NCI-H146 treated with DMSO at 0.1 percent for 48 hours (cell line): ENCODE measurements at regions not wholly inside any gene's neighbourhood (a gene's known extent, or its start where the extent isn't known, plus 50 kb on each side); places are given as distances from the start of the nearest gene placed in this dataset.

Experiments used
- DNase-seq: peaks from one replicate; lab custom pipeline; 2025; ENCODE audit not compliant: unreplicated experiment; lab: John Stamatoyannopoulos, UW

DNA sequence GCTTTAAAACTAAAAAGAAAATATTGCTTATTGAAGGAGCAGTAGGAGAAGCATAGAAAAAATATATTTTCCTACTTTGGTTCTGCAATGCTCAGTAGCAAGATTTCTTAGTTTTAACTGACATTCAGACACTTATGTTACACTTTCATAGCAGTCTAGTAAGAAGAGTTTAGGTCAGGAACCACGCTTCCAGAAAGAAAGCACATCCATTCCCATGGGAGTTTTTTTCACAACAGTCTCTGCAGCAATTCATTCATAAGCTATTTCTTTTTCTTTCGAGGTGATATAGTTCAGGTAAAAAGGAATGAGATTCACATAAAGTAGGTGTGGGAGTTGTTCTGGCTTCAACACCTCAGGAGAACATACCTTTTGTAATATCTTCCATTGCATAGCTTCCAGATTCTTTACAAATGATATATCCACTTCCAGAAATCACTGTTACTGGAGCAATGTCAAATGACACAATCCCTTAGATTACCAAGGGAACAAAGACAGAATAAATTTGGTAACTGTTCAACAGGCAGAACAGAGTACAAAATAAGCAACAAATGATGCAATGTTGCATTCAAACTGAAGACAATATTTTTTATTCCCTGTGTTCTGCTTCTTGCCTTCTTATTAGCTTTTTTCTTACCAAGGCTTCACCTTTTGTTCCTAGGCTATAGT lies 95.2 kb upstream of the GULP1 start:
- DNase-seq, result no peak

DNA sequence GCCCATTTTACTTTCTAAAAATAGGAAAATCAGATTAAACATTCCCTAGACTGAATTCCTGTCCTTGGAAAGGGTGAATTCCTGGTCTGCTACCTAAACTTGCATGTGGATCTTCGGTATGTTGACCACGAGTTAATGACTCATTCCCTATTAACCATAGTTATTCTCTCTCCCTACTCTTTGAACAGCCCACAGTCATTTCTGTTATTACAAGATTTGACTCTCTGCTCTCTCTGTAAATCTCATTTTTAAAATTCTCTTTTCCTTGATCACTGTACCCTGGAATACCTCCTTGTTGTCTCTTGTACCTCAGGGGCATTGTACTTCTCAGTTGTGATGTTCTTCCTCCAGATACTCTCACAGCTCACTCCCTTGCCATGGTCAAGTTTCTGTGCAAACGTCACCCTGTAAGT lies 92.0 kb upstream of the GULP1 start:
- DNase-seq, result no peak

DNA sequence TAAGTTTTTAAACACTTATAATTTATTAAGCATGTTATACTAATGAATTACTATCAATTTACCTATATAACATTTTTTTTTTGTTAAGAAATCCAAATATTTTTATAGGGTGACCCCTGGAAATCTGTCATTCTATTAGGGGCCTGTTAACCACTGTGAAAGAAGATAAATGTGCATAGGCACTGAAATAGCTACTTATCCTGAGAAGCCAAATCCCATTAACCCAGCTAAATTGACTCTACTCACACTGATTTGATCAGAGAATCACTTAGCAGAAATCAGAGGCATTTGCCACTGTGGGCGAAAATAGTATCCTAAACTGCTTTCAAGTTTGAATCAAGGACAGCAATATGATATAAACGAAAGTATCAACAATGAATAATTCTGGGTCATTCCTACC lies 90.0 kb upstream of the GULP1 start:
- DNase-seq, result no peak

- no peak for DNase-seq
These were observed 88.9 kb upstream of the GULP1 start for GRCh38 chr2:188202777-188203176.

- DNase-seq, result no peak
These were observed 87.9 kb upstream of the GULP1 start for GRCh38 chr2:188203776-188204175.

- no peak for DNase-seq
These were observed 86.8 kb upstream of the GULP1 start for GRCh38 chr2:188204824-188205223.

GRCh38 chr2:188207554-188207953 lies 84.1 kb upstream of the GULP1 start:
- DNase-seq, result no peak

DNA sequence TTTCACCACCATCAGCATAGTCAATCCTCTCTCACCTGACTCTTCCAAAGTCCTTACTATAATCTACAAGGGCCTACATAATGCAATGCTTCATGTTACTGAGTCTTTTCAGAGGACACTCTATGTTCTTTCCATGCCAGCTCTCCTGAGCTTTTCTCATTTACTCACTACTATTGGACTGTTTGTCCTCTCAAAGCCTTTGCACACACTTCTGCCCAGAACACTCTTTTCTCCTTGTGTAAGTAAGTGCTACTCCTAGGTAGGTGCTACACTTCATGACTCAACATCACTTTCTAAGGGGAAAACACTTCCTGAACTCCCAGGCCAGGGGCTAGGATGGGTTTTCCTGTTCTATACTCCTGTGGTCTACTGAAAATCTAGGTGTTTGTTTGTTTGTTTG lies 82.5 kb upstream of the GULP1 start:
- no peak for DNase-seq

- DNase-seq, result no peak
These were observed 74.4 kb upstream of the GULP1 start for GRCh38 chr2:188217264-188217663.

- DNase-seq, result no peak
These were observed 72.1 kb upstream of the GULP1 start for GRCh38 chr2:188219541-188219940.

- no peak for DNase-seq
These were observed 71.1 kb upstream of the GULP1 start for GRCh38 chr2:188220535-188220934.

- DNase-seq, result no peak
These were observed 64.0 kb upstream of the GULP1 start for GRCh38 chr2:188227713-188228112.

- DNase-seq, result no peak
These were observed 56.3 kb upstream of the GULP1 start for GRCh38 chr2:188235364-188235763.

GRCh38 chr2:188238386-188238785 lies 53.3 kb upstream of the GULP1 start:
- DNase-seq, result no peak
